ENCODE measurements at regions not wholly inside any gene's neighbourhood (a gene's known extent, or its start where the extent isn't known, plus 50 kb on each side); places are given as distances from the start of the nearest gene placed in this dataset.

DNA sequence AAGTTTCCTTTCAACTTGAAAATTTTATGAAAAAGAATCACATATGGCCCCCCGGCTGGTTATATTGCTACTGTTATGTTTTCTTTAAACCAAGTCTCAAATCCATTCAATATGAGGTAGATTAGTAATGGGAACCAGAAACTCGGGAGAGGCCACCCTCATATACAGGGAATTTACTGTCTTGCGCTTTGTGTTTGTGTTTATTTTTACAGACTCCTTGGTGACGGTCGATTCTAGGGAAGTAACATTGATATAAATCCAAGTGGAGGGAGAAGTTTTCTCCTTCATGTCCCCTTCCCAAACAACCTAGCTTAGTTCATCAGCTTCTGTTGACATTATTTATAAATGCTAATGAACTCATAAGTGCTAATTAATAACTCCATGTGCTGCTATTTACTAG, 163.5 kb upstream of the LMO4 start:
- Histone ChIP-seq H3K79me2 (no peaks in the 10 kb centered on the region), H3K9me3 (ENCODE audit: control insufficient read depth, low read length) (no peaks in the 10 kb centered on the region)
- TF ChIP-seq, protein P1, sequence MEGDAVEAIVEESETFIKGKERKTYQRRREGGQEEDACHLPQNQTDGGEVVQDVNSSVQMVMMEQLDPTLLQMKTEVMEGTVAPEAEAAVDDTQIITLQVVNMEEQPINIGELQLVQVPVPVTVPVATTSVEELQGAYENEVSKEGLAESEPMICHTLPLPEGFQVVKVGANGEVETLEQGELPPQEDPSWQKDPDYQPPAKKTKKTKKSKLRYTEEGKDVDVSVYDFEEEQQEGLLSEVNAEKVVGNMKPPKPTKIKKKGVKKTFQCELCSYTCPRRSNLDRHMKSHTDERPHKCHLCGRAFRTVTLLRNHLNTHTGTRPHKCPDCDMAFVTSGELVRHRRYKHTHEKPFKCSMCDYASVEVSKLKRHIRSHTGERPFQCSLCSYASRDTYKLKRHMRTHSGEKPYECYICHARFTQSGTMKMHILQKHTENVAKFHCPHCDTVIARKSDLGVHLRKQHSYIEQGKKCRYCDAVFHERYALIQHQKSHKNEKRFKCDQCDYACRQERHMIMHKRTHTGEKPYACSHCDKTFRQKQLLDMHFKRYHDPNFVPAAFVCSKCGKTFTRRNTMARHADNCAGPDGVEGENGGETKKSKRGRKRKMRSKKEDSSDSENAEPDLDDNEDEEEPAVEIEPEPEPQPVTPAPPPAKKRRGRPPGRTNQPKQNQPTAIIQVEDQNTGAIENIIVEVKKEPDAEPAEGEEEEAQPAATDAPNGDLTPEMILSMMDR (IDR thresholded peaks at IDR 0.05), result no peak

GRCh38 chr1:87167157-87167789, 161.4 kb upstream of the LMO4 start:
- Histone ChIP-seq H3K9me3 (ENCODE audit: control insufficient read depth, low read length) (no peaks in the 10 kb centered on the region), H3K79me2 (no peaks in the 10 kb centered on the region), H3K4me3 (ENCODE audit: low read depth, low read length) (no peak overlapping the region), H3K4me1 (no peaks in the 10 kb centered on the region), H3K9ac (no peak overlapping the region), H3K27me3 (ENCODE audit: control insufficient read depth, insufficient read depth, low read length) (no peaks in the 10 kb centered on the region), H3K36me3 (ENCODE audit: control insufficient read depth, insufficient read depth, low read length) (no peaks in the 10 kb centered on the region), H3K27ac (no peak overlapping the region), H2AFZ (no peak overlapping the region), H3K4me2 (ENCODE audit: low read length) (no peak overlapping the region)
- TF ChIP-seq, protein P1 (IDR thresholded peaks at IDR 0.05), result no peak

More for the DNA sequence above, 163.5 kb upstream of the LMO4 start:
- no peaks in the 10 kb centered on the region for H3K36me3 ChIP-seq (ENCODE audit: control insufficient read depth, insufficient read depth, low read length)
- H3K4me2 ChIP-seq (ENCODE audit: low read length), result no peak overlapping the region
- no peaks in the 10 kb centered on the region for H3K27me3 ChIP-seq (ENCODE audit: control insufficient read depth, insufficient read depth, low read length)
- H3K4me3 ChIP-seq (ENCODE audit: low read depth, low read length), result no peak overlapping the region
- H3K9ac ChIP-seq, result no peak overlapping the region
- no peak overlapping the region for H3K27ac ChIP-seq
- no peak overlapping the region for H2AFZ ChIP-seq
- no peaks in the 10 kb centered on the region for H3K4me1 ChIP-seq

DNA sequence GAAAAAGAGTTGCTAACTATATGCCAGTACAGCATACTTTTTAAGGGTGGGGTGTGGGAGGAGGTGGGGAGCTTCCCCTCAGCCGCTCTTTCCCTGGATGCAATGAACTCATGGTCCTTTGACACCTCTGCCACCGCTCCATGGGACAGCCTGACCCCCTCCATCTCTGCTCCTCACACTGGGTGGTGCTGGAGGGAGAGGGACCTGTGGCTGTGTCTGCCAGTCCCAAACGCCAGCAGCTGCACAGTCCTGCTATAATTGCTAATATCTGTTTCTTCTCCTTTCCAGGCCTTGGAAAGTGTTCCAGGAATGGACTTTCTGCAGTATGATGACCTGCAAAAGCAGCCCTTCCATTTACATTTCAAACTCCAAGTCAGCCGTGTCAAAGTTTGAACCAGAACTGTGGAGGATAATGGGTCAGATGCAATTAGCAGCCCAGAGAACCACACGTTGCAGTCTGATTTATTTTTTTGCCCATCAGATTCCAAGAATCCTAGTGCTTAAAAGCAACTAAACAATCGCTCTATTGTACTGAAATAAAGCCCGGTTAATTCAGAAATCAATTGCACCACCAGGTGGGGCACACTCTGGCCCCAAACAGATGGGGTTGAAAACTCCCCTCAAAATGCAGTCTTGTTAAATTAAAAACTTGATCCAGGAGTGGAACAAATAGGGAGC, 160.7 kb upstream of the LMO4 start:
- Histone ChIP-seq H3K4me3 (ENCODE audit: low read depth, low read length) (no peak overlapping the region), H3K4me1 (no peaks in the 10 kb centered on the region)

DNA sequence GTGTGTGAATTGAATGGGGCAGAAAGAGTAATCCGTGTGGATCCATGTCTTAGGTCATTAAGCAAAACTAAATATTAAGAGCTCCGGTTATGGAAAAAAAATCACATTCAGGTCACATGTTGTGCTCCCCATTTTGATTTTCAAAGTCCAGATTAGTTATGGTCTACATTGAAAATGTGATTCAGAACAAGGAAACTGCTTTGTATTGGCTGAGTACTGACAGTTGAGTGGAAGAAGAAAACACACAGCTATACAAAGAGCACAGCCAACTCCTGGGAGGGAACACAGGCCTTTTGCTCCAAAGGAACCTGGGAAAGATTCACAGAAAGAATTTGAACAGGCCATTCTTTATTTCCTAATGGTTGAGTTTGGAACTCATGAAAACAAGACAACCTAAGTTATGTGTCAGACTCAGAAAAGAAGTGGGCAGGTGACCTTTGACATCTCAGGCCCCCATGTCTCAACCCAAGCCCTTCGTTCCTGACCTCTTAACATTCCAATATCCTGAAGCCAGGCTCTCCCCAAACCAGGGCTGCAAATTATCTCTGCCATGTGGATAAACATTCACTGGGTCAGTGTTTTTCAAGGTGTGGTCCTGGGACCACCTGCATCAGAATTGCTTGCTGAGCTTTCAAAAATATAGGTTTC, 159.3 kb upstream of the LMO4 start:
- Histone ChIP-seq H3K4me1 (no peaks in the 10 kb centered on the region), H3K4me3 (ENCODE audit: low read depth, low read length) (no peak overlapping the region), H2AFZ (no peak overlapping the region), H3K27ac (no peak overlapping the region), H3K9me3 (ENCODE audit: control insufficient read depth, low read length) (no peaks in the 10 kb centered on the region), H3K79me2 (no peaks in the 10 kb centered on the region), H3K4me2 (ENCODE audit: low read length) (no peak overlapping the region), H3K9ac (no peak overlapping the region), H3K36me3 (ENCODE audit: control insufficient read depth, insufficient read depth, low read length) (no peaks in the 10 kb centered on the region), H3K27me3 (ENCODE audit: control insufficient read depth, insufficient read depth, low read length) (no peaks in the 10 kb centered on the region)
- TF ChIP-seq, protein P1 (IDR thresholded peaks at IDR 0.05), result no peak

More for the DNA sequence above, 160.7 kb upstream of the LMO4 start:
- no peak overlapping the region for H3K9ac ChIP-seq
- H3K9me3 ChIP-seq (ENCODE audit: control insufficient read depth, low read length), result no peaks in the 10 kb centered on the region
- H3K79me2 ChIP-seq, result no peaks in the 10 kb centered on the region
- H3K27ac ChIP-seq, result no peak overlapping the region
- H2AFZ ChIP-seq, result no peak overlapping the region
- no peaks in the 10 kb centered on the region for H3K36me3 ChIP-seq (ENCODE audit: control insufficient read depth, insufficient read depth, low read length)
- H3K4me2 ChIP-seq (ENCODE audit: low read length), result no peak overlapping the region
- TF ChIP-seq, protein P1 (IDR thresholded peaks at IDR 0.05), result no peak
- no peaks in the 10 kb centered on the region for H3K27me3 ChIP-seq (ENCODE audit: control insufficient read depth, insufficient read depth, low read length)

All from parathyroid adenoma (tissue), 2 donors.